Stimulated activated CD8-positive, alpha-beta memory T cell treated with anti-CD3 and anti-CD28 coated beads, Interleukin-15, amount 100 ng/mL, for 1 hour (primary cell): ENCODE measurements at regions not wholly inside any gene's neighbourhood (a gene's known extent, or its start where the extent isn't known, plus 50 kb on each side); places are given as distances from the start of the nearest gene placed in this dataset.
"Not testable (repeated sequence)": the region's sequence is repeated elsewhere in the genome, so short reads cannot be mapped to it uniquely, and the experiment has no call there.

ENCODE experiments used
- DNase-seq: peaks from one replicate; pipeline ENCODE4 v3.0.0-alpha.2; 2020; ENCODE audit warnings: low read depth

GRCh38 chr15:88965097-88965496 lies 51.9 kb upstream of the MFGE8 start:
- DNase-seq: not testable (repeated sequence)

DNA sequence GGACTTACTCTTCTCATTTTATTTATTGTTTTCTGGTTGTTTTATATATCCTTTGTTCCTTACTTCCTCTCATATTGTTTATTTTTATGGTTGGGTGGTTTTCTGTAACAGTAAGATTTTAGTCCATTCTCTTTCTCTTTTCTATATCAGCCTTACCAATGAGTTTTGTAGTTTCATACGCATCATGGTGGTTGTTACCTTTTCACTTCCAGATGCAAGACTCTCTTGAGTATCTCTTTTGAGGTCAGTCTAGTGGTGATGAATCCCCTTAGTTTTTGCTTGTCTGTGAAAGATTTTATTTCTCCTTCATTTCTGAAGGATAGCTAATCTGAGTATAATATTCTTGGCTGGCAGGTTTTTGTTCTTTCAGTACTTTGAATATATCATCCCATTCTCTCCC lies 57.1 kb upstream of the MFGE8 start:
- DNase-seq: no peak

DNA sequence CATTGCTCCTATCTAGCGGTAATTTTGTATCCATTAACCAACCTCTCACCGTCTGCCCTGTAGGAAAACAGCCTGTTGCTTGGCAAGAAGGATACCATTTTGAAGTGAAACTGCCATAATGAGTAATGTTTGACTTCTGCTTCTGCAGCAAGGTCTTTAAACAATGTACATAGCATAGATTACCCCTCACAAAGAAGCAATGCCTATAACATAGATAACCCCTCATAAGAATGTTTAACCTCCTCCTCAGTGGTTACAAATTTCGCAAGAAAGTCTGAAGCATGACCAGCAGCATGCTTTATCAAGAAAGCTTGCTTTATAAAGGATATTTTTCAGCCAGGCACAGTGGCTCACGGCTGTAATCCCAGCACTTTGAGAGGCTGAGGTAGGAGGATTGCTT lies 61.2 kb upstream of the MFGE8 start:
- DNase-seq: no peak

GRCh38 chr15:88975891-88976290 lies 62.7 kb upstream of the MFGE8 start:
- no peak for DNase-seq

- no peak for DNase-seq
Measured at GRCh38 chr15:88976656-88977055, 63.5 kb upstream of the MFGE8 start.

DNA sequence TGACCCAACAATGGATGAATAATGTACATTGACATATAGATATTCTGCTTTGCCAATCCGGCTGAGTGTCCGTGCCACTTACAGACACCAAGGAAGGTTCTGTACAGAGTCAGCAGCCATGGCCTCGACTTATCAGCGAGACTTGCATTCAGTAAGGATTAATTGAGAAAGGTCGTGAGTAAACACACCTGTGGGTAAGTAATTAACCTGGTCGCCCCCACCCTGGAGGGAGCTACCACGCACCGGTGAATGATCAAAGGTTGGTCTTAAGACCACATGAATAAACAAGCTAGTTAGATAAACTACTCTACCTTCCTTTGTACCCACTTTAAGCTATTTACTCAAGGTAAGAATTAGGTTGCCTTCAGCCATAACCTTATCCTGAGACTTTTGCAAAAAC lies 66.5 kb upstream of the MFGE8 start:
- DNase-seq: no peak

DNA sequence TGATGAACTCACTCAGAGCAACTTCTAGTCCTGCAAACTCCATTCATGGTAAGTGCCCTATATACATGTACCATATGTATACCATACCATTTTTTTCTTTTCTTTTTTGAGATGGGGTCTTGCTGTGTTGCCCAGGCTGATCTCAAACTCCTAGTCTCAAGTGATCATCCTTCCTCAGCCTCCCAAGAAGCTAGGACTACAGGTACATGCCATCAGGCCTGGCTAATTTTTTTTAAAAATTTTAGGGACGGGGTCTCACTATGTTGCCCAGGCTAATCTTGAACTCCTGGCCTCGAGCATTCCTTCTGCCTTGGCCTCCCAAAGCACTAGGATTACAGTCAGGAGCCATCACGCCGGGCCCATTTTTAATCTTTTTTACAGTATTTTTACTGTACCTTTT lies 67.3 kb upstream of the MFGE8 start:
- DNase-seq: no peak

DNA sequence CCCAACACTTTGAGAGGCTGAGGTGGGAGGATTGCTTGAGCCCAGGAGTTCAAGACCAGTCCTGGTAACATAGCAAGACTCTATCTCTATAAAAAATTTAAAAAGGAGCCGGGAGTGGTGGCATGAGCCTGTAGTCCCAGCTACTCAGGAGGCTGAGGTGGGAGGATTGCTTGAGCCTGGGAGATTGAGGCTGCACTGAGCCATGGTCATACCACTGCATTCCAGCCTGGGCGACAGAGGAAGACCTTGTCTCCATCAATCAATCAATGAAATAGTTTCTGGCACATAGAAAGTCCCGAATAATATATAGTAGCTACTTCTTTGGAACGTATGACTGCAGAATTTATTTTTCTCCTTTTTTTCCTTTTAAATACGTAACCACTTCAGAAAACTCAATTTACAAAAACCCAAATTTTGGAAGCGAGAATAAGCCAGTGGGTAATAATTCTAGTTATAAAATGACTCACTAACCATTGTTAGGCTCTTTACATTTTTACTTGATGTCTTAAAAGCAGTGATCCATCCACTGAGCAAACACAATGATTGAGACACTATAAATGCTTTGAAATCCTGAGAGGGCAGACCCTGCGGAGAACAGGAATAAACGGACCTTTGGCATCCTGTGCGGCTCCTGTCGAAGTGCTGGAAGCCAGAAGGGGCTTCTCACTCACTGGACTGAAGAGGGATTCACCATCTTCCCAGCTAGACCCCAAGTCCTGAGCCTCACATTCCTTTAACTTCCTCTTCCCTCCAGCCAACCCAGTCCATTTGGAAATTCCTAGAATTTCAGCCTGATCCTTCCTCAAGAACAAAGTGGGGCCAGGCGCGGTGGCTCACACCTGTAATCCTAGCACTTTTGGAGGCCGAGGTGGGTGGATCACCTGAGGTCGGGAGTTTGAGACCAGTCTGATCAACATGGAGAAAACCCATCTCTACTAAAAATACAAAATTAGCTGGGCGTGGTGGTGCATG lies 68.4 kb upstream of the MFGE8 start:
- no peak for DNase-seq

DNA sequence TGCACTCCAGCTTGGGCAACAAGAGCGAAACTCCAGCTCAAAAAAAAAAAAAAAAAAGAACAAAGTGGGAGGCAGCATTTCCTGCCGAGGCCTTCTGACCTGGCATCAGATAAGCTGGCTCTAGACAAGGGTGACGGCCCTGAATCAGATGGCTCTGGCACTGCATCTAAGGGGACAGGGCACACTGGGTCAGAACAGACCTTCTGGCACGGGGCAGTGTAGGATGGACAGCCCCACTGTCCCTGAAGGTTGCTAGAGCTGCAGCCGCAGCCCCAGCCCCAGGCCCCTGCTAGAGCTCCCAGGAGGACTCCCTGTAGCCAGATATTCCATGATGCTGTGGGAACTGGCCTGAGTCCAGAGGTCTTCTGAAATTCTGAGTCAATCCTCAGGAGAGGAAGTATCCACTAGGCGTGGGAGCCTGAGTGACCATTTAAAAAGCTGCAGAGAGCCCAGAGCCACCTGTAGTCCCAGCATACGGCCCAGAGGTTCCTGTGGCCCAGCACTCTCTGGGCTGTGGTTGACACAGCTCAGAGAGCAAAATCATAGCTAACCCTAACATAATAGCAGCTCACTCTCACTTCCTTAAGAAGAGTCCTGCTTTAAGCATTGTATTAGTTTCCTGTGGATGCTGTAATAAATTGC lies 69.2 kb upstream of the MFGE8 start:
- DNase-seq: no peak

DNA sequence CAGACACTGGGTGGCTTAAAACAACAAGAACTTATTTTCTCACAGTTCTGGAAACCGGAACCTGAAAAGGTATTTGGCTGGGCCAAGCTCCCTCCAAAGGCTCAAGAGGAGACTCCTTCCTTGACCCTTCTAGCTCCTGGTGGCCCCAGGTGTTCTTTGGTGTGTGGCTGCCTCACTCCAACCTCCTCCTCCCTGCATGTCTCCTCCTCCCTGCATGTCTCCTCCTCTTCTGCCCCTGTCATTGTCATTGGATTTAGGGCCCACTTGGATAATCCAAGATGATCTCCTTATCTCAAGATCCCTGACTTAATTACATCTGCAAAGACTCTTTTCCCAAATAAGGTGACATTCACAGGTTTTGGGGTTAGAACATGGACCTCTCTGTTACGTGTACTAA lies 69.8 kb upstream of the MFGE8 start:
- no peak for DNase-seq

- no peak for DNase-seq
Measured at GRCh38 chr15:88983861-88984429, 70.8 kb upstream of the MFGE8 start.

DNA sequence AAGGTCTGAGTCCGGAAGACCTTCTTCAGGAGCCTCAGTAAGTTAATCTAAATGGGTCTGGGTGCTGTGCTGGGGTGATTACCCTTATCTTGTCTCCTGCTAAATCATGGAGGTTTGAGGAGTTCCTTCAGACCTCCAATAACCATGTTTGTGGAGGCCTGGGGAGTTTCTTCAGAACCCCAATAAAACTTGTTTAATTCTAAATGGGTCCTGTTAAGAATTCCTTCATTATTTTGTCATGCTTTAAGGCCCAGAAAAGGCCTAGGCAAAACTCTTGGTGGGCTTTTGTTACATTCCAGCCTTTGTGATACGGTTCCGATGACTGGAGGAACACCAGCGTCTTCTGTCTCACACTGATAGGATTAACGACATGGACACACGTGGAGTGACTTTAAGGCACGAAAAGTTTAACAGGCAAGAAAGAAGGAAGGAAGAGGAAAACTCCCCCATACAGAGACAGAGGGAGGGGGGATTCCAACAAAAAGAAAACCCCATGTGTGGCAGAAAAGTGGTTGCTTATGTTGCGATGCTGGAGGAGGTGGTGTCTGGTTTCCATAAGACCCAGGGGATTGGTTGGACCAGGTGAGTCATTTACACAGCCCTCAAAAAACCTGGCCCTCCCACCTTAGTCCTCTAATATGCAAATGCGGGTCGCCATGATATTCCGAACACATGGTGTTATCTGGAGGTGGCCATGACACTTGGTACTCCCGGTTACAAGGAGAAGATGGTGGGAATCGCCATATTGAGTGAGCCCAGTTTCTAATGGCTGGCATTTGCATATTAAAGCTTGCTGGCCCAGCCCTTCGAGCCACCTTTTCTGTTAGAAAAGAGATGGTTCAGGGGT lies 72.6 kb upstream of the MFGE8 start:
- no peak for DNase-seq

GRCh38 chr15:88986949-88987590 lies 73.9 kb upstream of the MFGE8 start:
- DNase-seq: no peak

GRCh38 chr15:88987591-88987933 lies 74.4 kb upstream of the MFGE8 start:
- no peak for DNase-seq

- DNase-seq: no peak
Measured at GRCh38 chr15:88987934-88988671, 74.9 kb upstream of the MFGE8 start.

- no peak for DNase-seq
Measured at GRCh38 chr15:88989578-88989977, 76.4 kb upstream of the MFGE8 start.

GRCh38 chr15:88990185-88990679 lies 77.1 kb upstream of the MFGE8 start:
- no peak for DNase-seq

GRCh38 chr15:88992216-88992615 lies 79.0 kb upstream of the MFGE8 start:
- no peak for DNase-seq

GRCh38 chr15:88992912-88993376 lies 79.8 kb upstream of the MFGE8 start:
- DNase-seq: no peak

GRCh38 chr15:88993662-88994061 lies 80.5 kb upstream of the MFGE8 start:
- no peak for DNase-seq

- DNase-seq: no peak
Measured at GRCh38 chr15:88994286-88994685, 81.1 kb upstream of the MFGE8 start.
